Fibroblast of peridontal ligament (primary cell): ENCODE measurements at regions not wholly inside any gene's neighbourhood (a gene's known extent, or its start where the extent isn't known, plus 50 kb on each side); places are given as distances from the start of the nearest gene placed in this dataset.

Experiments
- DNase-seq: peaks from one replicate; pipeline ENCODE4 v3.0.0-alpha.2; 2010; ENCODE audit errors: extremely low read depth

DNA sequence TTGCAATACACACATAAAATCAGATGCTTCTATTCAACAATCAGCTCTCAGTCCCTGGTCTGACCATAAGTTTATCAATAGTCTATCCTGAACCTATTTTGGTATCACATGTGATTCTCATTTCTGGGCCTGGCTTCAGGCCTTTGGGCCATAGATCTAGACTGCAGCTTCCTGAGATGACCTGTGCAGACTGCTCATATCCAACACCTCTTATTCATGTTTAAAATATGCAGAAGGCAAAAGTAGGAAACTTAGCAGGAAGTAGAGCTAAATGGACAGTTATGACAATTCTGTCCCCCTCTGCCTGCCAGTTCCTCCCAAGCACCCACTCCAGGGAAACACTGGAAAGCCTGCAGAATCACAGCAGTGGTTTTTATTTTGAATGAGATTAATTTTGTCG lies 53.3 kb downstream of the C7orf25 start:
- no peak for DNase-seq

DNA sequence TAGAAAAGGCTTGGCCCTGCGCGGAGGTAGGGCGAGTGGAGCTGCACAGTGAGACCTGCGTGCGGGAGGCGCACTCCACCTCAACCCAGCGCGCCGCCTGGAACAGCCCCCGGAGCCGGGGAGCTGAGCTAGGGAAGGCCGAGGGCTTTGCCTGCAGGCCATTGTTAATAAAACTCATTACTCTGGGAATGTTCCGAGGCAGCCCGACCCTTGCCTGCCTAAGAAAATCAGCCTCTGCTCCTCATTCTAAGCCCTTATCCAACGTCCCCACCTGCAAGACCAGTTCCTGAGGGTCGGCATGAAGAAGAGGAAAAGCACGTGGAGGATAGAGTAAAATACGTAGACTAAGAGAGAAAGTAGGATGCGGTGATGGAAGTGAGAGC lies 55.3 kb downstream of the C7orf25 start:
- no peak for DNase-seq

DNA sequence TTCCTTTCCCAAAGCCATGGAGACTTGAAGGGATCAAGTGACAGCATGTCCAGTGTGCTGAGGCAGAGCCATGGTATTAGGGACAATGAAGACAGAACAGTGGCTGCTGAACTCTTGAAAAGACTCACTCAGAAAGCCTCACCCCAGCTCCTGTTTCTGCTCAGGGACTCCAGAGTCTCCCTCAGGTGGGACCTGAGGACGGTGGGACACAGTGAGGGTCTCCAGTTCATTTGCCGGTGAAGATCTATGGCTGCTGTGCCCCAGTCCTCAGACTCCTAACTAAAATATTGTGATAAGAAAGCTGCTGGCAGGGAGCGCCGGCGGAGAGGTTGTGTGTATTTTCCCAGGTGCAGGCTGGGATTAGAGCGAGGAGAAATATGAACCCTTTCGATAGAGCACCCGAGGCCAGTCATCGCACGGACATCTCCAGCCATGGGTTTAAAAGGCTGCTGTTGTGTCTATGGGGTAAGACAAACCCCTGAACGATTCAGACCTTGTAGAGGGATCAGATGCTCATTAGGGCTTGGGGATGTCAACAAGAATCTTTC lies 57.2 kb downstream of the C7orf25 start:
- DNase-seq: no peak

DNA sequence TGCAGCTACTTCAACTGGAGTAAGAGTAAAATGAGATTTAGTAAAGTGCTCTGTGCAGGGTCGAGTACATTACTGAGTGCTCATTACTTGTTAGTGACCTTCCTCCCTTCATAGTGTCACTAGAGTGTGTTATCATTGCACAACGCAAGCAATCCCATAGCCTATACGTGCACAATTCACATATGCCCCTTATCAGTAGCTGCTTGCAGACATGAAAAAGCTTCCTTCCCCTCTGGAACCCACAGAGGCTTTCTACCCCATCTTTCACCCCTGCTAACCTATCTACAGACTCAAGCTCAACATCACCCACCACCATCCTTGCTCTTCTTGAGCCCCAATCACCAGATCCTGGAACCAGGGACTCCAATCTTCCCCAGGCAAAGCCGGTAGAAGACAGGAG lies 59.3 kb downstream of the C7orf25 start:
- no peak for DNase-seq

DNA sequence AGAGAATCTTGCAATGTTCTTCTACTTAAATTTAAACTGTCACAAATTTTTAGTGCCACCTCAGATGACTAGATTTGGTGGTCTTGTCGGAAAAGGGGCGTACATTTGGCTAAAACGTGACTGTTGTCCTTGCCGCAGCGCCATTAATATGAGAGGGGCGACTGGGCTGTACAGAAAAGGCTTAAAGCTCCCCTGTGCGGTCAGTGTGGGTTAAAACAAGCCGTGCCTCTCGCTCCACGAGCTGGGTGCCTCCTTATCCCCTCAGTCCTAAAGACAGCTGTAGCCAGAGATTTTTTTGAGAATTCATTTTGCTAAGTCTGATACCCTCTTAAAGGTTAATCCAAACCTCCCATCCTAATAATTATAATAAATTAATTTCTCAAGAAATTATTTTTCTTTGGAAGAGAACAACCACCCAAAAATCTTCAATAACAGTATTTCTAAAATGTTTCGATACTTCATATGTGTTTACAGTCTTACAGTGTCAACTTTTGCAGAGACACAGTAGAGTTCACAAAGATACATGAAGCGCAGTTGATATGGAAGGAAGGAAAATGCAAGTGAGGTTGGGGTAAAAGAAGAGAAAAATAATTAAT lies 68.6 kb downstream of the C7orf25 start:
- peak; percentile 51 for DNase-seq

DNA sequence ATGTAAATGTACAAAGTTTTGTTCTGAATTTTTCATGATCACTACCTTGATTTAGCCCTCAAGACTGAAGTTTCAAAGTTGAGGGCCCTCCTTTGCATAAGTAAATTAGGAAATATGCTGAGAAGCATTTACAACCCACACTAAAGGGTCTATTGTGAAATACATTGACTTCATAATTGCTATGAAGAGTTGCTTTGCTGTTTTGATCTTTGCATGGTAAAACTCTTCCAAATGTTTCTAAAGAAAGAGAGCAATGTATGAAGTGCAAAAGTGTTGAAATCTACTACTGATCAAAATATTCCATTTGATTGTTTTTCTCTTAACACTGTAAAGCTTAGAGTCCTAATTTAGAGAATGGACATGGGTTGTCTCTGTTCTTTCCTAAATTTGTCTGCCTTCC lies 77.2 kb downstream of the C7orf25 start:
- DNase-seq: no peak

DNA sequence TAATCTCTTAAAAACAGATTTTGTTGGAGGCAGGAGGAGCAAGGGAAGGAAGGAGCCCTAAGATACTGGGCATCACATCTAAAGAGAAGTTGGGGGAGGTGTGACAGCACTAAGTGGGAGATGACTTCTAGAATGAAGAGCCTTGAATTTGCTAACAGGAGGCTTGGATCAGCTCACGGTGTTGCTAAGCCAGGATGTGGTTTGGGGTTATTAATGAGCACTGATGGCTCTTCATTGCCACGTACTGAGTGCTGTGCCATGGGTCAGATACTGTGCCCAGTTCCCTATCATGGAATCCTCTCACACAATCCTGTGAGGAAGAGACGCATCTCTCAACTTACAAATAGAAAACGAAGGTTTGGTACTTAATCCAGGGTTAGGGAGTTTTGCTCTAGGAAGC lies 78.5 kb downstream of the C7orf25 start:
- no peak for DNase-seq

DNA sequence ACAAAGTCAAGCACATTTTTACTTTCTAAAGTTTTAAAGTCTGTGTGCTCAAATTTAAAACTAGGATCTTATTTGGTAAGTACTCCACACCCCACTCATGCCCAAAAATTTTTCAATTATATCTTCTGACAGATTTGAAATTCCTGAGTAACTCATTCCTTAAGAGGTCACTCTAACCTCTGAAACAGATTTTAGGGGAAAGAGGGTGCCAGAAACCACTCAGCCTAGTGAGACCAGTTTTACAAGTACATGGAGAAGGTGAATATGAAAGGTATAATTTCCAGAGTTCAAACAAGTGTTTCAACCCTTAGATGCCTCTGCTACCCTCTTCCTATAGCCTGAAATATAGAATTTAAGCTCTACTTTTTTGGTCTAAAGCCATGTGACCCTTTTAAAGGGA lies 79.2 kb downstream of the C7orf25 start:
- peak; percentile 14 for DNase-seq

DNA sequence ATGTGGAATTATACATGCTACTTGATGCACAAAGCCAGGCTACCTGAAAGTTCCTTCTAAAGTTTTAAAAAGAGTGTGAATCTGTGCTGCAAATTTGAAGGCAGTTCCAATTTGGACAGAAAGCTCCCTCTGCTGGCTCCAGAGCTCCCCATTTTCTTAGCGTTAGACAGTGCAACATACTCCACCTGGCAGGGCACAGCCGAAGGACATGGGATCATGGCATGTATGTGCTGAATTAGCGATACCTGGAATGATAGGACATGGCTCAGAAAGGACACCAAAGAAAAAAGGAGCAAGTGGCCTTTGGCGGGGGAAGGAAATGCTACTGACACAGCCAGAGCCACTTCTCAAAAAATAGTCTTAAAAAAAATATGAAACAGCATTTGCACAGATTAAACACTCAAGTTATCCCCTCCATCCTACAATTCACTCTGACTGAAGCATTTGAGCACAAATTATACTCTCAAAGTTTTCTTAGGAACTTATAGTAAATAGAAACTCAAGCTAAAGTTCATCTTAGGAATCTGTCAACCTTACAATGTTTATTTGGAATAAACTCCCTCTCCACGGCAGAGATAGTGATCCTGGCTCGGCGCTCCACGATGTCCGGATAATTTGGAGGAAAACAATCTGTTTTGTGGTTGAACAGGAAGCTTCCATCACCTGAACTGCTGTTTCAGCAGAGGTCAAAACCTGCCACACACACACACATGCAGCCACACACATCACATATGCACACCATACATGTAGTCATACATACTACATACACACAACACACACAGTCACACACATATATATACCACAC lies 80.0 kb downstream of the C7orf25 start:
- peak; percentile 63 for DNase-seq

DNA sequence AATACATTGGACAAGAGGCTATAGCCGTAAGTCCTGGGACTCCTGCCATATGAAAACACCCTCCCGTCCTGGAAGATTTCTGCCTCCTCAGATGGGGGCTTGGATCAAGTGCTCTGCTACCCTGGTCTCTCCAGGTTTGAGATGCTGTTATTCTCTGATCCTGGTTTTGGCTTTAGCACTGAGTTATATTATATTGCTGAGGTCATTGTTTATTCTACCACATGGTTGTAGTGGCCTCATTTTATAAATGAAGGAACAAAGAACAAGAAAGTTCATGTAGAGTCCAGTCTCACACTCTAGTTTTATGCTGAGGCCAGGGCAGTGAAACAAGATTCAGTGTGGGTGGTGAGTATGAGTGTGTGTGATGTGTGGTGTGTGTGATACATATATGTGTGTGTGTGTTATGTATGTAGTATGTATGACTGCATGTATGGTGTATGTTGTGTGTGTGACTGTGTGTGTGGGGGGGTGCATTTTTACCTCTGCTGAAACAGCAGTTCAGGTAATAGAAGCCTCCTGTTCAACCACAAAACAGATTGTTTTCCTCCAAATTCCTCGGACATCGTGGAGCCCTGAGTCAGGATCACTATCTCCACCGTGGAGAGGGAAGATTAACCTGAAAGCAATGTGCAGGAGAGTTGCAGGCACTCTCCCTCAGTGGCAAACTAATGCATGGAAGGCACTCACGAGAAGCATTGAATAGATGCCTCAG lies 80.7 kb downstream of the C7orf25 start:
- DNase-seq: peak; percentile 20

DNA sequence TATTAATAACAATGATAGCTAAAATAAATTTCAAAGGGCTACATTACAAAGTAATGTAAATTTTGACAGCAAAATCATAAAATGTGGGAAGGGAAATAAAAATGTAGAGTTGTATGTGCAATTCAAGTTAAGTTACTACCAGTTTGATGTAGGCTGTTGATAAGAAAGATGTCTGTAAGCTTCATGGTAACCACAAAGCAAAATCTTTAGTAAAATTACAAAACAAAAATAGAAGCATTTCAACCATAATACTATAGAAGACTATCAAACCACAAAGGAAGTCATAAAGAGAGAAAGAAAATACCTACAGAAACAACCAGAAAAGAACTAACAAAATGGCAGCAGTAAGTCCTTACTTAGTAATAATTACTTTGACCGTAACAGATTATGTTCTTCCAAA lies 99.1 kb downstream of the C7orf25 start:
- no peak for DNase-seq

DNA sequence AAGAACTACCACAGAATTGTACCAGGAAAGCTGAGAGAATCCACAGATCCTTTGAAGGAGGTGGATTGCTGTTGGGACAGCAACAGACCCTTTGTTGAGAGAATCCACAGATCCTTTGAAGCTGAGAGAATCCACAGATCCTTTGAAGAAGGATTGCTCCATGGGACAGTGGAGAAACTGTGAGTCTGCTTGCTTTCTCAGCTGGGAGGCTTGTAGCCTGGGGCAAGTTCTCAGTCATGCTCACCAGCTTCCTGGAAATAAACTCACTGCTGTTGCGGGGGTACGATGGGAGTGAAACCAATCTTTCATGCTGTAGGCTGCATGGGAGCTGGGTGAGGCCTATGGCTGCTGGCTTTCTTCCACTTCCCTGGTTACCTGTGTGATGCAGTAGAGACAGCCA lies 106.3 kb downstream of the C7orf25 start:
- DNase-seq: no peak

DNA sequence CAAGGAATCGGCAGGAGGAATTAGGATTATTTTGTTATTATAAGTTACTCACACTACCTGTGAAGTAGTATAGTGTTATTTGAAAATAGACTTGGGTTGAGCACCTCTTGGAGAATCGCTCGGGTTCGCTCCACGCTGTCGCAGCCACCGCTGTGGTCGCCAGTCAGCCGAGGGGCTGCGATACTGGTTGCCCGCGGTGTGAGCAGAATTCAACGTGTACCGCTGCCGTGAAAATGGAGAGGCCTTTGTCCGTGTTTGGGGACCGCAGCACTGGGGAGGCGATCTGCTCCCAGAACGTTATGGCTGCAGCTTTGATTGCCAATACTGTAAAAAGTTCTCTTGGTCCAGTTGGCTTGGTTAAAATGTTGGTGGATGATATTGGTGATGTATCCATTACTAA lies 117.2 kb downstream of the C7orf25 start:
- DNase-seq: no peak

DNA sequence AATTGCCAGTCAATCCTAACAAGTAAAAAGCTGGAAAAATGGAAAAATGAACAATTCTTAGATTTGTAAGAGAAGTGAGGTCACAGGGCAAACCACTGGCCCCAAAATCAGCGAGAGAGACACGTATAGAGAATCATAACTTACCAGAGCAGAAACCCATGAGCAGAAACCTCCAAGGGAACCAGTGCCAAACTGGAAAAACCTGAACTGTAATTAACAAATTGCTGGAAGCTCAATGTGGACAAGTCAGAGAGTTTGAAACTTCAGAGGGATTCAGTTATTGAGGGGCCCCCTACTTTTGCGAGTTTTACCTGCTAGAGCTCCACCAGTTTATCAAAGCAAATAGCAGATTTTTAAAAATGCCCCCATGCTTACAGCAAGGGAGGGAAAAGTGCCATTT lies 119.0 kb downstream of the C7orf25 start:
- DNase-seq: no peak

DNA sequence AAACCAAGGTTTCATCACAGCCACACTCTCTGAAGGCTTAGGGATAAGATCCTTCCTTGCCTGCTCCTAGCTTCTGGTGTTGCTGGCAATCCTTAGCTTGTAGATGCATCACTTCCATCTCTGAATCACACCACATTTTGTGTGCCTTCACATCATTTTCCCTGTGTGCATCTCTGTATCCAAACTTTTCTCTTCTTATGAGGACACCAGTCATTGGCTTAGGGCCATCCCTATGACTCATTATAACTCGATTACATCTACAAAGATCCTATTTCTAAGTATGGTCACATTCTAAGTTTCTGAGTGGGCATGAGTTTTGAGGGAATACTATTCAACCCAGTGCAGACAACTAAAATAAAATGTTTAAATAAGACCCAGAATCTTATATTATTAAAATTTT lies 121.7 kb downstream of the C7orf25 start:
- peak; percentile 10 for DNase-seq

DNA sequence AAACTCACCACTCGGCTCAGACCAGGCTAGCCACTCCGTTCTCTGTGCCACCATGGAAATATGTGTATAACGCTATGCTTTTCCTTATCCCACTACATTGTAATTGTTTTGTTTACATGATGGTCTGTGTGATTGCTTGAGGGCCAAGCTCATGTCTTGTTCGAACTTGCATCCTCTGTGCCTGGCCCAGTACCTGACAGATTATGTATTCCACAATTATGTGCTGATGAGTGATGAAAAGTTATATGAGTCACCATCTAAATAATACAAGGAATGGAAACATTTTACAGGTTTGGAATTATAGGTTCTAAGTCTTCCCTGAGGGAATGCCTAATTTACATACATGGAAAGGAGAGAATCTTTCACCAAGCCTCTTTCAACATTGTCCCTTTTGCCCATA lies 137.4 kb downstream of the C7orf25 start:
- no peak for DNase-seq

DNA sequence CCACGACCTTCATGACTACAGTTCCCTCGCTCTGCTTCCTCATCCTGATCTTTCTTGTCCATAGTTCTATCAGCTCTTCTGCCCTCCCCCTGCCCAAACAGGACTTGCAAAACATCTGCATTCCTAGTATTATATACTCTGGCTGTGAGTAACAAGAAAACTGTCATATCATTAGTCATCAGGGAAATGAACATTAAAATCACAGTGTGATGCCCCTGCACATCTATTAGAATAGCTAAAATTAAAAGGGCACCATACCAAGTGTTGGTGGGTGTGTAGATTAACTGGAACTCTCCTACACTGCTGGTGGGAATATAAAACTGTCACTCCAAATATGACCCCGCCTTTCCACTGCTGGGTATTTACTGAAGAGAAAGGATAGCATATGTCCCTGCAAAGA lies 141.8 kb downstream of the C7orf25 start:
- no peak for DNase-seq

DNA sequence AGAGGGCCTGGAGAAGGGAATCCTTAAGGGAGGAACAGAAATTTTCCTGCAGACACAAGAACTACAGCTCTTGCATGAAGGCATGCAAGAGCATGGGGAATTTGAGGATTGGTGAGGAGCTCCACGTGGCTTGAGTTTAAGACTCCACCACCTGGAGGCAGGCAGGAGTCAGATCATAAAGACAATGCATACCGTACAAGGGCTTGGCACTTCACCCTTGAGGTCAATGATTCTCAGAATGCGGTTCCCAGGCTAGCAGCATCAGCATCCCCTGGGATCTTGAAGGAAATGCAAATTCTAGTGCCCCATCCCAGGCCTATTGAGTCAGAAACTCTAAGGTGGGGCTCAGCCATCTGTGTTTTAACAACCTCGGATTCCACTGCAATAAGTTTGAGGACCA lies 143.8 kb downstream of the C7orf25 start:
- DNase-seq: no peak

DNA sequence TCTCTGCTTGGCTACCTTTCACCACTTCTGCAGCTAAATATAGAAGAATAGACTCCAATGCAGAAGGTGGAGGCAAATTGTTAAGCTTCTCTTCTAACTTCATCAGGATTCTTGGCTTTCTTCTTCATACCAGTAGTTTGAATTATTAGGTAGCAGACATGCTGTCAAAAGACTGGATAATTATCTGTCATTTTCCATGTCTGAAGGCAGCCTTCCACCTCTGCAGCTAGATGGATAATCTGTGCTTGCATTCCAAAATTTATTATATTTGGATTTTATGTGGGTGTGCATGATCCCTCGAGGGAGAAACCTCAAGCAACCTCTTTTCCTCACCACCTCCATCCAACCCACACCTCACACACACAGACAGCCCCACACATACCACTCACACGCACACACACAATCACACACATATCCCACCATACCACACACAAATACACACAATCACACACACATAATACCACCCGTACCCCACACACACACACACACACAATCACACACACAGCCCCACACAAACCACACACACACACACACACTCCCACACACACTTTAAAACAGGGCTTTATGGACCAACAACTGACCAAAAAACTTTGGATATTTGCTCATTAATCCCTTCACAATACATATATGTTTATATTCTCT lies 145.0 kb downstream of the C7orf25 start:
- DNase-seq: no peak

DNA sequence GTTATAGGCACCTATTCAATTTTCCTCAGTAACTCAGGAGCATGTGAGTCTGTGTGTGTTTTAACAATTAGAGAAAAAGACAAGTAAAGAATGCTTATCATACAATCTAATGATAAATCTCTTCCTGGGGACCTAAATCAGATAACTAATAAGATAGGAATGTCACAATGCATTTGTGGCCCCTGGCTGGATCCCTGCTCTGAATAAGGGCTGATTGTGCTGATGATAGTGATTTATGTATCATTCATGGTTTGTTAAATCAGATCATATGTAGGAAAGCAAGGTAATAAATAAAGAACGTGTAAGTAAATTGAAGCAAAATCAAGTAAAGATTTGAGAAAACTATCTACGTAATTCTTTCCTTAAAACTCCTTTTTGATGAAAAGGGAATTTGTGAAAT lies 145.9 kb downstream of the C7orf25 start:
- DNase-seq: no peak

DNA sequence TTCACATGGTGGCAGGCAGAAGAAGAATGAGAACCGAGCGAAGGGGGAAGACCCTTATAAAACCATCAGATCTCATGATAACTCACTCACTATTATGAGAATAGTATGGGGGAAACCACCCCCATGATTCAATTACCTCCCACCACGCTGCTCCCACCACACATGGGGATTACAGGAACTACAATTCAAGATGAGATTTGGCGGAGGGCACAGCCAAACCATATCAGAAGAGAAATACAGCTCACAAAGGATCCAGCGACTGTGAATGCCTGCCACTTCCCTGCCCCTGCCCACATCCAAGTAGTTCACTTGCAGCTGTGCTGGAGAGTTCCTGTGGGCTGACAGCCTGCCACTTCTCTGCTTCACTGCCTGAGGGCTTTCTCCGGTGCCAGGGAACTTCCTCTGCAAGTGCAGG lies 148.7 kb downstream of the C7orf25 start:
- no peak for DNase-seq

DNA sequence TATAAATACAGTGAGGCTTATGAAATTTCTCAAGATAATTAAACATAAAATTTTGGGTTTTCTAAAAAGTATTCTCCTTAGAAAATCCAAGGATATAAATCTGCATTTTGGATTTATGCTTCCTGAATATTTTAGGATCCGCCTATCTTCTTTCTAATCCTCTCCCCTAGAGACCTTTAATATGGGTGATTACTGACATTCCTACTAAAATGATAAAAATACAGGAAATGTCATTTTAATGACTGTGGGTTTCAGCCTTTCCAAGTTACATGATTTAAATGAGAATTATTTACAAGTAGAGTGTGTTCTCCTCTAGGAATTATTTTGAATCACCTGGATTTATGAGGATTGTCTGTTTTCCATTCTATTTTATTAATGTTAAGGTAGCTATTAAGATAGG lies 150.4 kb downstream of the C7orf25 start:
- no peak for DNase-seq
